ENCODE measurements at regions not wholly inside any gene's neighbourhood (a gene's known extent, or its start where the extent isn't known, plus 50 kb on each side); places are given as distances from the start of the nearest gene placed in this dataset.

DNA sequence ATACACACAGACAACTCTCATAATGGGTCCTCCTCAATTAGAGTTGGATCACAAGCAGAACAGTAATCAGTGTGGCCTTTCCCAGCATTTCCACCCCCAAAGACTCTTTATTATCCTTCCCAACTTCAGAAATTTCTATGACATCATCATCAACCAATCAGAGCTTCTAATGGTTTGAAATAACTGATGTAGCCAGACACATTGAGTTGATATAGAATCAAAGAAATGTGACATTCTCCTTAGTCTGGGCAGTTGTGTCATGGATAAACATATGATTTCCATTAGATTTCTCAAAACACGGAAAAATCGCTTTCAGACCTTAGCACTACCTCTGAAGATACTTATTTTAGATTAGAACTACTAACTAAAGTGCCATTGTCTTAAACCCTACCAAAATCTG is 75.7 kb upstream of the NFIB start:
- no peak for FAIRE-seq

DNA sequence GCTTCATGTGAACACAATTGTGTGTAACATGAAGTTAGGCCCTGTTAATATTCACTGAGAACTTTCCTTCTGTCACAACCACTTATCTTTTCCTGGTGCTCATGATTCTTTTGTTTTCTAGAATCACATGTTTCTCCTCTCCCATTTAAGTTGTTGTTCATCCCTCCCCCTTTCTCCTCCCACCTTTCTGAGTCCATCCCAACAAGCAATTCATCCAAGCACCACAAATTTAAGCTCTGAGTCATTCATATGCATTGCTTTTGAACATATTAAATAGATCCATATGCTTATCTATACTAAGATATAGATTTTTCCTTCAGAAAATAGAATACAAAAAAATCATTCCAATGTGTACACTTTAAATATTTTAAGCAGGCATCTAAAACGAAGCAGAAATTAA is 75.2 kb upstream of the NFIB start:
- FAIRE-seq: no peak

DNA sequence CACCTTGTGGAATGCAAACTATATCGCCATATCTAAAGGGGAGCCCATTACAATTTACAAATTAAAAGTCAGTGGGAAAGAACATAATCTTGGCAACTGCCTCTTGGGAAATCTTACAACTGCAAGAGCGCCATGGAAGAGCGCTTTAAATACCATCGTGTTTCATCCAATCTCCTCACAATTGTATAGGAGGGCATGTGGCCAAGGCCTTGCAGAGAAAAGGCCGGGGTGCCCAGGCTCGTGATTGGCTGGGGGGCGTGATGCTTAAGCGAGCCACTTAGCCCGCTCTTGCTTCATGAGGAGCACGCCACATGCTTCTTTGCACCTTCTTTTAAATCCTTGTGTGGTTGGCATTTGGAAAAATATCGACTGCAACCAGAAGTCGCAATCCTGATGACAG is 69.8 kb upstream of the NFIB start:
- no peak for FAIRE-seq

DNA sequence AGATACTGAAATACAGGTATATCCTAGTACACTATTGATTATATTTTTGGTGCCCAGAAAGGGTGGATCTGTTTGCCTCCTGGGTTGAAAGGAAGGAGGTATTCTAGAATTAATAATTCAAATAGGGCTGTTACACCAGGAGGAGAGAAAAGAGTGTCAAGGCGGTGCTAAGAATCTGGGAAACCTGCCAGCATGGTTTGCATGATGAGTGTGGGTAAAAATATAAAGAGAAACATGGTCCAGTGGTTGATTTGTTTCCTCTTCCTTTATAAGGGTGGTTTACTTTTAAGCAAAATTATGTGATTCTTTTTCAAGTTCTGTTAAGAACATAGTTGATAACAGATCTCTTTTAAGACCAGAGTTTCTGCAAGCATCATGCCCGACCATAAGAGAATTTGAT is 69.4 kb upstream of the NFIB start:
- no peak for FAIRE-seq

DNA sequence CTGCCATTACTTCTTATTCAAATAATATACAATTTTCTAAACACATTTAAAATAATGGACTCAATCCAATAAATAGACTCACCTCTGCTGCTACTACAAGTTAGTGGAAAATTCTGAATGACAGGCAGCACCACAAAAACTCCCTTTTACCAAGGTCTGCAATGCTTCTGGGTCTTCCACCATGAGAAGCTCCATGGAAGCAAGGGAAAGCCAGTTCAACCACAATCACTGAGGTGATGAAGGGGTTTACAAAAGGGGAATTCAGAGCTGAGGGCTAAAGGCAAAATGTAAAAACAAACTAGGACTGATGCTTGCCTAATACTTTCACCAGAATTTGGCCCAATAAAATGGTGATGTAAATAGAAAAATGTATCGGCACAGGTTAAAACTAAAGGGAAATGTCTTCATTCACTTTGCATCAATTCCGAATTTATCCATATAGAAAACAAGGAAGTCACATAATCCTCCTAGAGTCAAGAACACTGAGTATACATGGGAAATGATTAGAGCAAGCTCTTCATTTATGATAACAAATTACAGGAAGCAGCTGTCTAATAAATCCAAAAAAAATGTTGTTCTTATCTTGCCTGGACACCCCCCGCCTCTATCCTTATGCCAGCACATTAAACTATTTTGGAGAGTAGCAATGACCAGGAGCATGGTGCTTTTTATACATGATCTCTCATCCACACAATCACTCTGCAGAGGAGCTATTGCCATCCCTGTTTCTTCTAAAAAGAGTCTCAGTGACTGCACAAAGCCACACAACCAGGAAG is 66.3 kb upstream of the NFIB start:
- FAIRE-seq: no peak

DNA sequence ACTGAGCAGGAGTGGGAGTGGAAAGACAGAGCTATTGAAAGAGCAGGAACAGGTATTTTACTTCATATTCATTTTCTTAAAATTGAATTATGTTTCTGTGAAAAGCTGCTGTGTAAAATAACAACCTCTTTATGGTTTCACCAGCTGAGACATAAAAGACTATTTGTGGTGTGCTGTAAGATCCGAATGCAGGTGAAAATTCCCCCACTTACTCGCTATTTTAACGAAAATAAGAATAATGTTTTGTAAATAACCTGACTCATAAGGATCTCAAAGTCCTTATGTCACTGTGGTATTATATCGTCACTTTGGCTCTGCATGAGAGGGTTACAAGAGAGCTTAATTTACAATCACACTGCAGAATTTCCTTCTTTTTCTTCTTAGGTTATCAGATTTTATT is 65.3 kb upstream of the NFIB start:
- FAIRE-seq: no peak

DNA sequence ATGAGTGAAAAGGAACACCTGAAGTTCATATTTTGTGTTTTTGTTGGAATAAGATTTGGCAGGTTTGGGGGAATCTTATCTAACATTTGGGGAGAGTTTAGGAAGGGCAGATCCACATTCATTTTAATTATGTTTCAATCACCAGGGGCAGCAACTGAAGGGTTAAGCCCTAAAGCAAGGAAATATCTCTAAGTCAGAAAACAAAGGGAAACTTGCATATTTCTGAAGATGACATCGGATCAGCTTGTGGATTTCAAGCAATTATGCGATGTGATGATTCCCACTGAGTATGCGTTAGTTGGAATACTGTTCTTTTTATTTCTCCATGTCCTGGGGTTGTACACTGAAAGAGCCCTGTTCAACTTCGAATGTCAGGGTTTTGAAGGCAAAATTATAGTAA is 59.8 kb upstream of the NFIB start:
- no peak for FAIRE-seq

DNA sequence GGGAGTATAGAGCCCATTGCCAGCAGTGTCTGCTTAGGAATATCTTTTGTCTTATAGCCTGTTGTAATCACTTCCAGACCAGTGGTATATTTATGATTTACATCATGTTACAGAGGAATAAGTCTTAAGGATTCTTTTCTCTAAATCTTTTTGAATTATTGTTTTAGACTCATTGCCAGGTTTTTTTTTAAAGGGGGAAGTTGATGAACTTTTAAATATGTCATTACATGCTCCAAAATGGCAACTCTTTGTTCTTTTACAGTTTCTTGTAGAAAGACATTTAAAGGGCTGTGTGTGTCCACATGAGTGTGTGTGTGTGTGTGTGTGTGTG is 59.4 kb upstream of the NFIB start:
- FAIRE-seq: no peak

DNA sequence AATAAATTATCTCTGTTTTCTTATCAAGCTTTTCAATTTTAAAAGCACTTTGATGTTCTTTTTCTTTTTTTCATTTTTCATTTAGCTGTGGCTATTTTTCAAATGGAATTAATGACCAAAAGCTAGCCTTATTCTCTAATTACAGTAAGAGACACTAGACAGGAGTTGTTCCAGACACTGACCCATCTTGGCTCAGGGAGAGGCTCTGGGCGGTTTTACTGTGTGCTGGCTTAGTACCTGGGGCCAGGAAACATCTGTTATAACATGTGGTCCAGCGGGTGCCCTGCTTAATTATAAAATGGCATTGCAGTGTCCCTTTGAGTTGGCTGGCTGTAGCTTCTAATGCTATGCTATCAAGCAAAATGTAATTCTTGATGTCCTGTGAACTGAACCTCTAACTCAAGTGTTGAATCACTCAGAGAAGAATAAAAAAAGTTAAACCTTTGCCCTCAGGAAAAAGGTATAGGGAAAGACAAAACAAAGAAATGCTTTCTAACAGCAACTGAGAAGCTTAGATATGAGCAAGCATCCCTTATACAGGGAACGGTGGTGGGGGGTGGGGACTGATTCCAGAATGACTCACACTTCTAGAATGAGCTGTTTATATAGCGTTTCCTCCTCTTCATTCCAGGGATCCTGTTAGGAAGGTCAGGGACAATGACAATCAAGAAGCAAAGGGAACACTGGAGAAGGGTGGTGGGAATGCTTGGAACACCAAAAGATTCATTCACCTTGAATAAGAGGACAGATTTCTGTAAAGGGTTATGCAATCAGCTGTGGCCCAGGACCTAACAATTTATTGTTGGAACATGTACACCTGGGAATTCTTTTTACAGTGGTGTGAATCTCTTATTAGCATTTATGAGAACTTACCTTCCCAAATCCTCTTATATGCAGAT is 58.7 kb upstream of the NFIB start:
- no peak for FAIRE-seq

DNA sequence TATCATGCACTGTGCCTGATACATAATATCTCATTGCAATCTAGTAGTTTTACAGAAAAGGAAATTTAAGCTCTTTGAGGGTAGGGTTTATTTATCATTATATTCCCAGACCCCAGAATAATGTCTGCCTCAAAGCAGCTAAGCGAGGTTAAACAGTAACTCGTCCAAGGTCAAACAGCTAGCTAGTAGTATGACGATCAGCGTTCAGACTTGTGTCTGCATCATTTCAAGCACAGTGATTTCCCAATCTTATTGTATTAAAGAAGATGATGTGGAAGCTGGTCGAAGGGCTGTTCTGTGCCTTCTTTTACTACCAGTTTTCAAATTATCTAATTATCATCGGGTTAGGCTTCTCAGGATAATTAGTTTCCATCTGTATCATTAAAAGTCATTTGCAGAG is 55.1 kb upstream of the NFIB start:
- no peak for FAIRE-seq

DNA sequence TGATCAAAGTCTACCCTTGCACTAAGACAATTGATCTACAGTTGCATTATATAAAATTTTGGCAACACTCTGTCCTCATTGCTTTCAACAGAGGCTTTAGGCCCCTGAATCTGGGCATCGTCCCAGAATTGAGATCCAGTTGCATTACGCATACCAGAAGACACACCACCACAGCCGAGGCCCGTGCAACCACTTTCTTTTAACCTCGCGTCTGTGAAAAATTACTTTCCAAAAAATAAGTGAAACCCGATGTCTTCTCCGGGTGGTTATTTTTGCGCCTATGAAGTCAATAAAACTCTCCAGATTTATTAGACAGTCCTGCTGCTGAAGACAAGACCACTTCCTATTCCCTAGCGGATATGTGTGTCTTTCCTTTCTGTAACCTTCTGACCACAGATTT is 52.1 kb upstream of the NFIB start:
- FAIRE-seq: no peak

DNA sequence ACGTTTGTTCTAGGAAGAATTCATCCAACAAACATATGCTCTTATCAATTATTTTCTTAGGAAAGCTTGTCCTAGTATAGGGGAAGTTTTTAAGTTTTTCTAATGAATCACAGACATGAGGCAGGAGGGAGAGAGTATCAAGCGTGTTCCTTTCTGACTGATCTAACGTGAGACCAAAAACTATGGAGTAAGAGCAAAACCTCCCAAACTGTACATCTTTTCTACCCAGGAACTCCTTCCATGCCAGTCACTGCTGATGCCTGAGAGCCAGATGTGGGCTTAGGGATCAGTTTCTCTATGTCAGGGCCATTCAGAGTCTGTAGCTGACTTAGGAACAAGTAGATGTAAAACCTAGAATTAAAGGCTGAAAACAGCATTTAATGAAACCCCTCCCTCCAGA is 51.7 kb upstream of the NFIB start:
- no peak for FAIRE-seq

Data from G401.6 (cell line).